ENCODE measurements at regions not wholly inside any gene's neighbourhood (a gene's known extent, or its start where the extent isn't known, plus 50 kb on each side); places are given as distances from the start of the nearest gene placed in this dataset.
"Not testable (repeated sequence)": the region's sequence is repeated elsewhere in the genome, so short reads cannot be mapped to it uniquely, and the experiment has no call there.

- no peak for TF ChIP-seq CTCF (IDR thresholded peaks at IDR 0.05)
- no peak overlapping the region for H3K27ac ChIP-seq
These were observed 255.3 kb upstream of the GJE1 start for GRCh38 chr6:141877275-141877983.

GRCh38 chr6:141874930-141875602, 257.7 kb upstream of the GJE1 start:
- H3K4me1 ChIP-seq = peaks cover 6% of the 10 kb centered on the region
- intact Hi-C loops (cut with DNase I) = no loop called here
- no peaks in the 10 kb centered on the region for H3K9me3 ChIP-seq
- ATAC-seq (peak in 1 of 2 donors; percentile 14), DNase-seq (no peak)
- no peaks in the 10 kb centered on the region for H3K27me3 ChIP-seq (ENCODE audit: low read depth)
- H3K27ac ChIP-seq = no peak overlapping the region
- TF ChIP-seq CTCF (IDR thresholded peaks at IDR 0.05) = no peak
- no peaks in the 10 kb centered on the region for H3K36me3 ChIP-seq
- no peak overlapping the region for H3K4me3 ChIP-seq

More at GRCh38 chr6:141877275-141877983, 255.3 kb upstream of the GJE1 start:
- Histone ChIP-seq H3K4me3 (no peak overlapping the region), H3K9me3 (no peaks in the 10 kb centered on the region), H3K4me1 (peaks cover 6% of the 10 kb centered on the region), H3K27me3 (ENCODE audit: low read depth) (no peaks in the 10 kb centered on the region), H3K36me3 (no peaks in the 10 kb centered on the region)
- intact Hi-C loops (cut with DNase I) = no loop called here
- ATAC-seq = no peak
- DNase-seq = no peak

- intact Hi-C loops (cut with DNase I); DNase-seq; H3K9me3 ChIP-seq; H3K4me1 ChIP-seq; ATAC-seq; H3K27ac ChIP-seq; H3K27me3 ChIP-seq (ENCODE audit: low read depth); H3K36me3 ChIP-seq; H3K4me3 ChIP-seq: not testable (repeated sequence)
These were observed 263.2 kb upstream of the GJE1 start for GRCh38 chr6:141869509-141869908.

DNA sequence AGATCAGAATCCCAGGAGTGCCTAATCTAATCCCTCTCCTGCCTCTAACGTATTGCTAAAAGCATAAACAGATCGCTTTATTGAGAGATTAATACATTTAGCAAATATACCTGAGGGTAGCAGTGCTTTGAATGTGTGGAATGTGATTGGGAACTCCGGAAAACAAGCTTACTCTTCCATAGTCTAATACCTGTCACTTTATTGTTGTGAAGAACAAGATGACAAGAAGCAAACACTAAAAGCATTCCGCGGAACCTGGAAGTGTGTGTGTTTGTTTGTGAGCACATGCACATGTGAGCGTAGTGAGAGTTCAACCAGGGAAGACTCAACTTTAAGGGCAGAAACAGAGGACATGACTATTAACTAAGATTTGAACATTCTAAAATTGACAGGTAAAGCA, 265.0 kb upstream of the GJE1 start:
- no peak overlapping the region for H3K4me3 ChIP-seq
- TF ChIP-seq CTCF (IDR thresholded peaks at IDR 0.05) = no peak
- no peak for ATAC-seq
- no peaks in the 10 kb centered on the region for H3K9me3 ChIP-seq
- intact Hi-C loops (cut with DNase I) = no loop called here
- H3K4me1 ChIP-seq = no peaks in the 10 kb centered on the region
- no peak for DNase-seq
- H3K36me3 ChIP-seq = no peaks in the 10 kb centered on the region
- H3K27ac ChIP-seq = no peak overlapping the region
- H3K27me3 ChIP-seq (ENCODE audit: low read depth) = no peaks in the 10 kb centered on the region

GRCh38 chr6:141866731-141867497, 265.8 kb upstream of the GJE1 start:
- Histone ChIP-seq H3K9me3 (no peaks in the 10 kb centered on the region), H3K36me3 (no peaks in the 10 kb centered on the region), H3K27me3 (ENCODE audit: low read depth) (no peaks in the 10 kb centered on the region), H3K4me3 (no peak overlapping the region), H3K27ac (no peak overlapping the region), H3K4me1 (no peaks in the 10 kb centered on the region)
- ATAC-seq (no peak), DNase-seq (no peak)
- intact Hi-C loops (cut with DNase I) = no loop called here
- no peak for TF ChIP-seq CTCF (IDR thresholded peaks at IDR 0.05)

Data from lower lobe of right lung (tissue), 2 donors.